ENCODE measurements at regions not wholly inside any gene's neighbourhood (a gene's known extent, or its start where the extent isn't known, plus 50 kb on each side); places are given as distances from the start of the nearest gene placed in this dataset.

DNA sequence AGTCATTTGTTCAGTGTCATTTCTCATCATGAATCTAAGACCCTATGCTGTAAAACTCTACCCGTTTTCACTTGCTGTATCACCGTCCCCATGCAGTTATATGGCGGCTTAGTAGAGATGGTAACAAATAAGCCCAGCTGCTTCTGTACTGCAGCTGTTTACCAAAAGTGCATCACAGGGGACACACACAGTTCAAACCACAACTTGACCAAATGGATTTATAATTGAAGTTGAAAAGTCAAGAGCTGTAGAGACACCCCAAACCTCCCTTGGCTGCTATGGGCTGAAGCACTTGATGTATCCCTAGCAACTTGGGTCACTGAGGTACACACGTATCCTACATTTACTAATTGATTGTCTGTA is 219.0 kb upstream of the FGF13 start:
- WGBS, 3 donors = 69 to 72% (median 71%) methylated on average over 4 of the region's 4 CpGs
- peak in 1 of 2 donors; percentile 1 for DNase-seq

GRCh38 chrX:138929926-138930582 is 218.5 kb upstream of the FGF13 start:
- Histone ChIP-seq H3K4me3 (ENCODE audit: low read depth in 1 of 3, low read length in 3 of 3) (no peak overlapping the region), H3K4me1 (ENCODE audit: control insufficient read depth in 3 of 3, insufficient read depth in 2 of 3, low read depth in 1 of 3, low read length in 2 of 3) (no peaks in the 10 kb centered on the region), H3K27ac (ENCODE audit: low read depth in 1 of 3, low read length in 2 of 3) (peak overlapping the region in 1 of 3 donors; percentile 17), H3K27me3 (ENCODE audit: control insufficient read depth in 3 of 3, insufficient read depth in 3 of 3, low read length in 3 of 3) (no peaks in the 10 kb centered on the region), H3K9me3 (ENCODE audit: control insufficient read depth in 2 of 2, insufficient read depth in 1 of 2, low read depth in 1 of 2, low read length in 1 of 2) (no peaks in the 10 kb centered on the region), H3K36me3 (ENCODE audit: control insufficient read depth in 3 of 3, insufficient read depth in 2 of 3, low read depth in 1 of 3, low read length in 3 of 3) (no peaks in the 10 kb centered on the region)
- WGBS, 3 donors = 51 to 74% (median 61%) methylated on average over 4 of the region's 4 CpGs
- FAIRE-seq (no peak), DNase-seq (no peak)

More for the DNA sequence above, 219.0 kb upstream of the FGF13 start:
- Histone ChIP-seq H3K4me1 (ENCODE audit: control insufficient read depth in 3 of 3, insufficient read depth in 2 of 3, low read depth in 1 of 3, low read length in 2 of 3) (no peaks in the 10 kb centered on the region), H3K9me3 (ENCODE audit: control insufficient read depth in 2 of 2, insufficient read depth in 1 of 2, low read depth in 1 of 2, low read length in 1 of 2) (no peaks in the 10 kb centered on the region), H3K27ac (ENCODE audit: low read depth in 1 of 3, low read length in 2 of 3) (peak overlapping the region in 1 of 3 donors; percentile 17), H3K4me3 (ENCODE audit: low read depth in 1 of 3, low read length in 3 of 3) (no peak overlapping the region), H3K36me3 (ENCODE audit: control insufficient read depth in 3 of 3, insufficient read depth in 2 of 3, low read depth in 1 of 3, low read length in 3 of 3) (no peaks in the 10 kb centered on the region), H3K27me3 (ENCODE audit: control insufficient read depth in 3 of 3, insufficient read depth in 3 of 3, low read length in 3 of 3) (no peaks in the 10 kb centered on the region)
- no peak for FAIRE-seq

DNA sequence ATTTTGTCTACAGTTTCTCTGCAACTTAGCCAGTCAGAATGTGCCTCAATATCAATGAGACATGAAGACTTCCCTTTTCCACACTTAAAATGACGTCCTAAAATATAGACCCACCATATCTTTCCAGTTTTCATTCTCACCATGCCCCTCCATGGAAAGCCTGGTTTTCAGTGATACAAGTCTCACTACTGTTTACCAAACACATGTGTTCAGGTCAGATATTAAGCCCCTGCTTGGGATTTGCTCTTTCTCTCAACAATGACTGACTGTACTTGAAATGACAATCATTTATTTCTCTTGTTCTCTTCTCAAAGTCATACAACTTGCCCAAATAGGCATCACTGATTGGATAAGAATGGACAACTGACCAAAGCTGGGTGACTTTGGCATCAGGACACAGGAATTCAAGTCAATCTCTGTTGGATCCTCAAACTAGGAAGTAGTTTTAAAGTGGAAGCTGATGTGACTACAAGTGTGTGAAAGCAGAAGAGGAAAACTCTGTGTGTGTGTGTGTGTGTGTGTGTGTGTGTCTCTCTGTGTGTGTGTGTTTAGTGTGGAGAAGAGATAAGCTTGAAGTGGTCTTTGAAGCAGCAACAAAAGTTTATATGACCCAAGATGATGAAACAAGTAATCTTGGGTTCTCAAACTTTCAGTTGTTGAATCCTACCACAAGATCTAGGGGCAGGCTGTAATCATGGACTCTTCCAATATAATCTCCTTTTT is 217.4 kb upstream of the FGF13 start:
- no peak for DNase-seq
- FAIRE-seq = no peak
- Histone ChIP-seq H3K4me3 (ENCODE audit: low read depth in 1 of 3, low read length in 3 of 3) (no peak overlapping the region), H3K9me3 (ENCODE audit: control insufficient read depth in 2 of 2, insufficient read depth in 1 of 2, low read depth in 1 of 2, low read length in 1 of 2) (no peaks in the 10 kb centered on the region), H3K27ac (ENCODE audit: low read depth in 1 of 3, low read length in 2 of 3) (no peak overlapping the region), H3K36me3 (ENCODE audit: control insufficient read depth in 3 of 3, insufficient read depth in 2 of 3, low read depth in 1 of 3, low read length in 3 of 3) (no peaks in the 10 kb centered on the region), H3K27me3 (ENCODE audit: control insufficient read depth in 3 of 3, insufficient read depth in 3 of 3, low read length in 3 of 3) (no peaks in the 10 kb centered on the region), H3K4me1 (ENCODE audit: control insufficient read depth in 3 of 3, insufficient read depth in 2 of 3, low read depth in 1 of 3, low read length in 2 of 3) (no peaks in the 10 kb centered on the region)
- 38 to 66% (median 59%) methylated on average over 1 of the region's 1 CpG for WGBS, 3 donors

DNA sequence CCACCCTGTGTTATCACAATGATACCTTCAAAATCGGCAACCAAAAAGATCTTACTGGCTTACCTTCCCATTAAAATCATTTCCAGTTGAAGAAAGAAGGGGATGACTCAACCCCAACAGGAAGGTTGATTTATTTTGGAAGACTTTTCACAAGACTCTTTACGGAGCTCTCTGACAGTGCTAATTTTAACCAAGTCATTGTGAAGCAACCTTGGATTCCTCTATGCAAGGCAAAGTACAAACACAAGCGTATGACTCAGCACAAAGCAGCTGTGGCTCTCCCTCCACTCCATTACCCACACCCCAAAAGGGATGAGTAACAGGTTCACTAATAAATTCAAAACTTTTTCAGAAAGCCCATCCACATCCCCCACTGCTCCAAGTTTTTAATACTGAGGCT is 213.8 kb upstream of the FGF13 start:
- Histone ChIP-seq H3K4me3 (ENCODE audit: low read depth in 1 of 3, low read length in 3 of 3) (no peak overlapping the region), H3K27ac (ENCODE audit: low read depth in 1 of 3, low read length in 2 of 3) (no peak overlapping the region), H3K36me3 (ENCODE audit: control insufficient read depth in 3 of 3, insufficient read depth in 2 of 3, low read depth in 1 of 3, low read length in 3 of 3) (no peaks in the 10 kb centered on the region), H3K27me3 (ENCODE audit: control insufficient read depth in 3 of 3, insufficient read depth in 3 of 3, low read length in 3 of 3) (no peaks in the 10 kb centered on the region), H3K4me1 (ENCODE audit: control insufficient read depth in 3 of 3, insufficient read depth in 2 of 3, low read depth in 1 of 3, low read length in 2 of 3) (no peaks in the 10 kb centered on the region), H3K9me3 (ENCODE audit: control insufficient read depth in 2 of 2, insufficient read depth in 1 of 2, low read depth in 1 of 2, low read length in 1 of 2) (no peaks in the 10 kb centered on the region)
- WGBS, 3 donors = 48 to 64% (median 53%) methylated on average over 3 of the region's 3 CpGs
- DNase-seq (no peak), FAIRE-seq (no peak)

GRCh38 chrX:138923805-138924204 is 212.3 kb upstream of the FGF13 start:
- DNase-seq (no peak), FAIRE-seq (no peak)

GRCh38 chrX:138921031-138921430 is 209.5 kb upstream of the FGF13 start:
- Histone ChIP-seq H3K27ac (ENCODE audit: low read depth in 1 of 3, low read length in 2 of 3) (no peak overlapping the region), H3K4me3 (ENCODE audit: low read depth in 1 of 3, low read length in 3 of 3) (no peak overlapping the region), H3K36me3 (ENCODE audit: control insufficient read depth in 3 of 3, insufficient read depth in 2 of 3, low read depth in 1 of 3, low read length in 3 of 3) (no peaks in the 10 kb centered on the region), H3K4me1 (ENCODE audit: control insufficient read depth in 3 of 3, insufficient read depth in 2 of 3, low read depth in 1 of 3, low read length in 2 of 3) (no peaks in the 10 kb centered on the region), H3K9me3 (ENCODE audit: control insufficient read depth in 2 of 2, insufficient read depth in 1 of 2, low read depth in 1 of 2, low read length in 1 of 2) (no peaks in the 10 kb centered on the region), H3K27me3 (ENCODE audit: control insufficient read depth in 3 of 3, insufficient read depth in 3 of 3, low read length in 3 of 3) (no peaks in the 10 kb centered on the region)
- WGBS, 3 donors = 1 to 33% (median 18%) methylated on average over 2 of the region's 2 CpGs
- no peak for FAIRE-seq
- no peak for DNase-seq

More at GRCh38 chrX:138923805-138924204, 212.3 kb upstream of the FGF13 start:
- Histone ChIP-seq H3K27ac (ENCODE audit: low read depth in 1 of 3, low read length in 2 of 3) (no peak overlapping the region), H3K4me3 (ENCODE audit: low read depth in 1 of 3, low read length in 3 of 3) (no peak overlapping the region), H3K9me3 (ENCODE audit: control insufficient read depth in 2 of 2, insufficient read depth in 1 of 2, low read depth in 1 of 2, low read length in 1 of 2) (no peaks in the 10 kb centered on the region), H3K27me3 (ENCODE audit: control insufficient read depth in 3 of 3, insufficient read depth in 3 of 3, low read length in 3 of 3) (no peaks in the 10 kb centered on the region), H3K36me3 (ENCODE audit: control insufficient read depth in 3 of 3, insufficient read depth in 2 of 3, low read depth in 1 of 3, low read length in 3 of 3) (no peaks in the 10 kb centered on the region), H3K4me1 (ENCODE audit: control insufficient read depth in 3 of 3, insufficient read depth in 2 of 3, low read depth in 1 of 3, low read length in 2 of 3) (no peaks in the 10 kb centered on the region)

- H3K4me1 ChIP-seq (ENCODE audit: control insufficient read depth in 3 of 3, insufficient read depth in 2 of 3, low read depth in 1 of 3, low read length in 2 of 3) = no peaks in the 10 kb centered on the region
- no peak overlapping the region for H3K27ac ChIP-seq (ENCODE audit: low read depth in 1 of 3, low read length in 2 of 3)
- 50 to 73% (median 52%) methylated on average over 2 of the region's 2 CpGs for WGBS, 3 donors
- H3K27me3 ChIP-seq (ENCODE audit: control insufficient read depth in 3 of 3, insufficient read depth in 3 of 3, low read length in 3 of 3) = no peaks in the 10 kb centered on the region
- no peak for FAIRE-seq
- H3K9me3 ChIP-seq (ENCODE audit: control insufficient read depth in 2 of 2, insufficient read depth in 1 of 2, low read depth in 1 of 2, low read length in 1 of 2) = no peaks in the 10 kb centered on the region
- no peaks in the 10 kb centered on the region for H3K36me3 ChIP-seq (ENCODE audit: control insufficient read depth in 3 of 3, insufficient read depth in 2 of 3, low read depth in 1 of 3, low read length in 3 of 3)
- H3K4me3 ChIP-seq (ENCODE audit: low read depth in 1 of 3, low read length in 3 of 3) = no peak overlapping the region
- no peak for DNase-seq
Observed at GRCh38 chrX:138917781-138918180, 206.3 kb upstream of the FGF13 start.

DNA sequence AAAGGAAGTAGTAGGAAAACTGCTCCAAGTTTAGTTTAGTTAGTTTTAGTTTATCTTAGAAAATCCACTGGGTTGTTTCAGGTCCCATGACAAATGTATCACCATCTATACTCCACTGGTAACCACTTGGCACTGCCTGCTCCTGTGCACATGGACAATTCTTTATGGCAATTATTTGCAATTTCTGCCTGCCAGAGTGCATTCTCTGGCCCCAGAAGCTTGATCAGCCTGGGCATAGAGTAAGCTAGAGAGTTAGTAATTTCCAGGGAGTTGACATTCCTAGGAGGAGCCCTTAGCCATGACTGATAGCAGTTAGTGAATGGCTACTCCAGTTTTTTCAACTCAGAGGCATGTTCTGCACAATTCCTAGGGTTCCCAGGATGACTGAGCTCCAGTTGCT is 203.2 kb upstream of the FGF13 start:
- FAIRE-seq (no peak), DNase-seq (no peak)
- Histone ChIP-seq H3K4me3 (ENCODE audit: low read depth in 1 of 3, low read length in 3 of 3) (no peak overlapping the region), H3K36me3 (ENCODE audit: control insufficient read depth in 3 of 3, insufficient read depth in 2 of 3, low read depth in 1 of 3, low read length in 3 of 3) (no peaks in the 10 kb centered on the region), H3K27me3 (ENCODE audit: control insufficient read depth in 3 of 3, insufficient read depth in 3 of 3, low read length in 3 of 3) (no peaks in the 10 kb centered on the region), H3K9me3 (ENCODE audit: control insufficient read depth in 2 of 2, insufficient read depth in 1 of 2, low read depth in 1 of 2, low read length in 1 of 2) (no peaks in the 10 kb centered on the region), H3K27ac (ENCODE audit: low read depth in 1 of 3, low read length in 2 of 3) (no peak overlapping the region), H3K4me1 (ENCODE audit: control insufficient read depth in 3 of 3, insufficient read depth in 2 of 3, low read depth in 1 of 3, low read length in 2 of 3) (no peaks in the 10 kb centered on the region)

DNA sequence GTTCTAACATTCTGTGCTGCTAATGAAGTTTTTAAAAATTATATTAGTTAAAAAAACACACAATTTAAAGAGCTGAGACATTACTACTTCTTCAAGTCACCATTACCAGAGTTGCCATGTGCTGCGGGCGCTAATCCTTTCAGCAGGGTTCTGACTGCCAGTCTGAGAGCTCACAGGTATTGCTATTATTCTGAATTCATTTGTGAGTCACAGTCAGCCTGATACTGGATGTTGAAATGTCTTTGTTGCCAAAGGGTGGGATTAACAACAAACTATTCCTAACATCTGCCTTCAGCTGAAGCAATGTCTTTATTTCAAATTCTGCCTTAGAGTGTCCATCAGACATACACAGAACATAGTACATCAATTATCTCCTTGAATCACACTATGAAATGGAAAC is 197.1 kb upstream of the FGF13 start:
- Histone ChIP-seq H3K27ac (ENCODE audit: low read depth in 1 of 3, low read length in 2 of 3) (no peak overlapping the region), H3K4me3 (ENCODE audit: low read depth in 1 of 3, low read length in 3 of 3) (no peak overlapping the region), H3K4me1 (ENCODE audit: control insufficient read depth in 3 of 3, insufficient read depth in 2 of 3, low read depth in 1 of 3, low read length in 2 of 3) (no peaks in the 10 kb centered on the region), H3K36me3 (ENCODE audit: control insufficient read depth in 3 of 3, insufficient read depth in 2 of 3, low read depth in 1 of 3, low read length in 3 of 3) (no peaks in the 10 kb centered on the region), H3K27me3 (ENCODE audit: control insufficient read depth in 3 of 3, insufficient read depth in 3 of 3, low read length in 3 of 3) (no peaks in the 10 kb centered on the region), H3K9me3 (ENCODE audit: control insufficient read depth in 2 of 2, insufficient read depth in 1 of 2, low read depth in 1 of 2, low read length in 1 of 2) (no peaks in the 10 kb centered on the region)
- FAIRE-seq = no peak
- WGBS, 3 donors = 88 to 97% (median 94%) methylated on average over 2 of the region's 2 CpGs
- no peak for DNase-seq
